WTC11 (cell line): ENCODE measurements at regions not wholly inside any gene's neighbourhood (a gene's known extent, or its start where the extent isn't known, plus 50 kb on each side); places are given as distances from the start of the nearest gene placed in this dataset.

Experiments used
- CBFB ChIP-seq: sonication (generic); formaldehyde crosslinking; IDR thresholded peaks from 2 replicates; pipeline ENCODE4 v1.8.1; 2022; ENCODE audit warnings: mild to moderate bottlenecking, low read depth, missing genetic modification reagents
- CREB1 ChIP-seq: sonication (generic); formaldehyde crosslinking; IDR thresholded peaks from 2 replicates; pipeline ENCODE4 v1.8.0; 2023; ENCODE audit warnings: mild to moderate bottlenecking, missing genetic modification reagents
- CTCF ChIP-seq: fragments of 200-600 bp; IDR thresholded peaks from 2 replicates; pipeline ENCODE4 v1.8.0; 2022; ENCODE audit warnings: antibody characterized with exemption
- ERG ChIP-seq: fragments of 250-450 bp; sonication (Bioruptor Pico); IDR thresholded peaks from 2 replicates; pipeline ENCODE4 v1.8.0; 2021; ENCODE audit warnings: mild to moderate bottlenecking
- FOXJ3 ChIP-seq: sonication (generic); formaldehyde crosslinking; IDR thresholded peaks from 2 replicates; pipeline ENCODE4 v1.9.0; 2021; ENCODE audit warnings: missing genetic modification reagents, mild to moderate bottlenecking, borderline replicate concordance
- NR2C2 ChIP-seq: sonication (generic); formaldehyde crosslinking; IDR thresholded peaks from 2 replicates; pipeline ENCODE4 v1.8.0; 2022; ENCODE audit warnings: mild to moderate bottlenecking, missing genetic modification reagents
- NR3C1 ChIP-seq: sonication (generic); formaldehyde crosslinking; conservative IDR thresholded peaks from 2 replicates; pipeline ENCODE4 v1.8.1; 2023; ENCODE audit warnings: low read depth, mild to moderate bottlenecking, missing genetic modification reagents
- RELA ChIP-seq: sonication (generic); formaldehyde crosslinking; IDR thresholded peaks from 2 replicates; pipeline ENCODE4 v1.8.1; 2022; ENCODE audit warnings: missing genetic modification reagents, mild to moderate bottlenecking, borderline replicate concordance
- SMAD3 ChIP-seq: sonication (generic); formaldehyde crosslinking; IDR thresholded peaks from 2 replicates; pipeline ENCODE4 v1.8.0; 2022; ENCODE audit warnings: missing genetic modification reagents, mild to moderate bottlenecking, borderline replicate concordance
- TP53 ChIP-seq: sonication (generic); formaldehyde crosslinking; IDR thresholded peaks from 2 replicates; pipeline ENCODE4 v1.8.1; 2023; ENCODE audit warnings: mild to moderate bottlenecking, missing genetic modification reagents
- ZNF121 ChIP-seq: sonication (generic); formaldehyde crosslinking; IDR thresholded peaks from 2 replicates; pipeline ENCODE4 v1.8.0; 2023; ENCODE audit warnings: missing genetic modification reagents
- ZNF396 ChIP-seq: fragments of 250-450 bp; sonication (Bioruptor Pico); IDR thresholded peaks from 2 replicates; pipeline ENCODE4 v1.8.0; 2021; ENCODE audit warnings: mild to moderate bottlenecking, moderate library complexity, borderline replicate concordance
- TF ChIP-seq, protein P1 (sequence below): sonication (generic); formaldehyde crosslinking; IDR thresholded peaks from 2 replicates; pipeline ENCODE4 v1.8.1; 2023; ENCODE audit warnings: mild to moderate bottlenecking, missing genetic modification reagents, moderate library complexity
- TF ChIP-seq, protein P2 (sequence below): sonication (generic); formaldehyde crosslinking; IDR thresholded peaks from 2 replicates; pipeline ENCODE4 v1.8.0; 2022; ENCODE audit warnings: missing genetic modification reagents

DNA sequence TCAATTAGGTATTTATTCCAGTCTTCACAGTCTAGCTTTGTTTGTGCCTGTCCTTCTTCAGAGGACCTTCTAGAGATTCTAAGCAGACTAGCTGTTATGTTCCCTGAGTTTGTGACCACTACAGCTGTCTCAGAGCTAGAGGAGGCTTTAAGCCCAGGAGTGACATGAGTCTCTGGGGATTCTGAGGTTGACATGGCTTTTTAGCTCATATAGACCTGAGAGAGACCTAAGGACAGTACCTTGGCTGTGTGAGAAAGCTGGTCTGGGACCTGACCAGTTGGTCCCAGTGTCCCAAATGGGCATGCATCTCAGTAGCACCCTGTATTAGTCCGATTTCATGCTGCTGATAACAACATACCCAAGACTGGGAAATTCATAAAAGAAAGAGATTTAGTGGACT, 330.2 kb downstream of the DIPK2A start:
- no peak for TF ChIP-seq CTCF
- TF ChIP-seq ZNF121 (CRISPR knock-in tag): no peak
- no peak for TF ChIP-seq ERG
- no peak for TF ChIP-seq TP53 (CRISPR knock-in tag)
- TF ChIP-seq CBFB: no peak
- TF ChIP-seq ZNF396 (CRISPR knock-in tag): no peak
- no peak for TF ChIP-seq RELA (CRISPR knock-in tag)
- TF ChIP-seq, protein P1, sequence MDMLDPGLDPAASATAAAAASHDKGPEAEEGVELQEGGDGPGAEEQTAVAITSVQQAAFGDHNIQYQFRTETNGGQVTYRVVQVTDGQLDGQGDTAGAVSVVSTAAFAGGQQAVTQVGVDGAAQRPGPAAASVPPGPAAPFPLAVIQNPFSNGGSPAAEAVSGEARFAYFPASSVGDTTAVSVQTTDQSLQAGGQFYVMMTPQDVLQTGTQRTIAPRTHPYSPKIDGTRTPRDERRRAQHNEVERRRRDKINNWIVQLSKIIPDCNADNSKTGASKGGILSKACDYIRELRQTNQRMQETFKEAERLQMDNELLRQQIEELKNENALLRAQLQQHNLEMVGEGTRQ: no peak
- no peak for TF ChIP-seq NR3C1
- TF ChIP-seq NR2C2: no peak
- TF ChIP-seq, protein P2, sequence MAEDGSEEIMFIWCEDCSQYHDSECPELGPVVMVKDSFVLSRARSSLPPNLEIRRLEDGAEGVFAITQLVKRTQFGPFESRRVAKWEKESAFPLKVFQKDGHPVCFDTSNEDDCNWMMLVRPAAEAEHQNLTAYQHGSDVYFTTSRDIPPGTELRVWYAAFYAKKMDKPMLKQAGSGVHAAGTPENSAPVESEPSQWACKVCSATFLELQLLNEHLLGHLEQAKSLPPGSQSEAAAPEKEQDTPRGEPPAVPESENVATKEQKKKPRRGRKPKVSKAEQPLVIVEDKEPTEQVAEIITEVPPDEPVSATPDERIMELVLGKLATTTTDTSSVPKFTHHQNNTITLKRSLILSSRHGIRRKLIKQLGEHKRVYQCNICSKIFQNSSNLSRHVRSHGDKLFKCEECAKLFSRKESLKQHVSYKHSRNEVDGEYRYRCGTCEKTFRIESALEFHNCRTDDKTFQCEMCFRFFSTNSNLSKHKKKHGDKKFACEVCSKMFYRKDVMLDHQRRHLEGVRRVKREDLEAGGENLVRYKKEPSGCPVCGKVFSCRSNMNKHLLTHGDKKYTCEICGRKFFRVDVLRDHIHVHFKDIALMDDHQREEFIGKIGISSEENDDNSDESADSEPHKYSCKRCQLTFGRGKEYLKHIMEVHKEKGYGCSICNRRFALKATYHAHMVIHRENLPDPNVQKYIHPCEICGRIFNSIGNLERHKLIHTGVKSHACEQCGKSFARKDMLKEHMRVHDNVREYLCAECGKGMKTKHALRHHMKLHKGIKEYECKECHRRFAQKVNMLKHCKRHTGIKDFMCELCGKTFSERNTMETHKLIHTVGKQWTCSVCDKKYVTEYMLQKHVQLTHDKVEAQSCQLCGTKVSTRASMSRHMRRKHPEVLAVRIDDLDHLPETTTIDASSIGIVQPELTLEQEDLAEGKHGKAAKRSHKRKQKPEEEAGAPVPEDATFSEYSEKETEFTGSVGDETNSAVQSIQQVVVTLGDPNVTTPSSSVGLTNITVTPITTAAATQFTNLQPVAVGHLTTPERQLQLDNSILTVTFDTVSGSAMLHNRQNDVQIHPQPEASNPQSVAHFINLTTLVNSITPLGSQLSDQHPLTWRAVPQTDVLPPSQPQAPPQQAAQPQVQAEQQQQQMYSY (CRISPR knock-in tag): no peak
- TF ChIP-seq SMAD3: no peak
- TF ChIP-seq CREB1 (CRISPR knock-in tag): no peak
- no peak for TF ChIP-seq FOXJ3
